LNCAP (cell line): ENCODE measurements at regions not wholly inside any gene's neighbourhood (a gene's known extent, or its start where the extent isn't known, plus 50 kb on each side); places are given as distances from the start of the nearest gene placed in this dataset.

Experiments used
- CTCF ChIP-seq: fragments of 450-650 bp; IDR thresholded peaks from 2 replicates; pipeline ENCODE4 v1.5.1; 2017; ENCODE audit warnings: mild to moderate bottlenecking

- TF ChIP-seq CTCF: no peak
These were observed 179.2 kb upstream of the KHDRBS2 start for GRCh38 chr6:62465206-62465605.

GRCh38 chr6:62452586-62452985 lies 166.6 kb upstream of the KHDRBS2 start:
- no peak for TF ChIP-seq CTCF

GRCh38 chr6:62446647-62447316 lies 160.8 kb upstream of the KHDRBS2 start:
- TF ChIP-seq CTCF: no peak

- TF ChIP-seq CTCF: no peak
These were observed 159.5 kb upstream of the KHDRBS2 start for GRCh38 chr6:62445521-62445920.

GRCh38 chr6:62441182-62441581 lies 155.2 kb upstream of the KHDRBS2 start:
- TF ChIP-seq CTCF: no peak

- no peak for TF ChIP-seq CTCF
These were observed 143.8 kb upstream of the KHDRBS2 start for GRCh38 chr6:62429781-62430180.

- TF ChIP-seq CTCF: no peak
These were observed 114.7 kb upstream of the KHDRBS2 start for GRCh38 chr6:62400521-62401259.
